ENCODE measurements at regions not wholly inside any gene's neighbourhood (a gene's known extent, or its start where the extent isn't known, plus 50 kb on each side); places are given as distances from the start of the nearest gene placed in this dataset.

GRCh38 chr4:57444671-57445070, 334.5 kb upstream of the IGFBP7 start:
- TF ChIP-seq CTCF (IDR thresholded peaks at IDR 0.05 in 8 of 11, conservative IDR thresholded peaks at IDR 0.05 in 3 of 11), result no peak
- no peak for TF ChIP-seq POLR2AphosphoS5 (IDR thresholded peaks at IDR 0.05)

Measured in spleen (tissue), 7 donors.